Fibroblast of lung (primary cell): ENCODE measurements at regions not wholly inside any gene's neighbourhood (a gene's known extent, or its start where the extent isn't known, plus 50 kb on each side); places are given as distances from the start of the nearest gene placed in this dataset.
"Not testable (repeated sequence)": the region's sequence is repeated elsewhere in the genome, so short reads cannot be mapped to it uniquely, and the experiment has no call there.

ENCODE experiments used
- DNase-seq, 2 donors: peaks; one replicate each; pipeline versions ENCODE4 v3.0.0 to v3.0.0-alpha.2; 2010; ENCODE audit warnings: low read depth in 2 of 2
- H2AFZ ChIP-seq: 2 replicates; pipeline ENCODE4 v1.5.1; 2012; ENCODE audit warnings: low read length, control low read depth, inconsistent platforms
- H3K27ac ChIP-seq: 2 replicates; pipeline ENCODE4 v1.5.1; 2011; ENCODE audit warnings: low read length, control low read depth; ENCODE audit not compliant: insufficient read depth
- H3K27me3 ChIP-seq: 2 replicates; pipeline ENCODE4 v1.5.1; 2011; ENCODE audit warnings: mild to moderate bottlenecking, low read length; ENCODE audit not compliant: control insufficient read depth, insufficient read depth
- H3K36me3 ChIP-seq: 2 replicates; pipeline ENCODE4 v1.5.1; 2011; ENCODE audit warnings: low read length; ENCODE audit not compliant: control insufficient read depth, insufficient read depth
- H3K4me1 ChIP-seq: 2 replicates; pipeline ENCODE4 v1.5.1; 2011; ENCODE audit warnings: low read length; ENCODE audit not compliant: control insufficient read depth, insufficient read depth; ENCODE audit errors: extremely low read depth
- H3K4me2 ChIP-seq: 2 replicates; pipeline ENCODE4 v1.5.1; 2011; ENCODE audit warnings: low read length, control low read depth; ENCODE audit not compliant: insufficient read depth; ENCODE audit errors: extremely low read depth
- H3K4me3 ChIP-seq, 4 experiments: fragments of 200-600 bp in 1 of 4; sonication (generic) in 1 of 4; replicated peaks in 1 of 4; 2 replicates each; pipeline ENCODE4 v1.5.1; 2011 to 2016; ENCODE audit warnings: low read length in 4 of 4, low read depth in 3 of 4, mild to moderate bottlenecking in 3 of 4, control low read depth in 2 of 4, inconsistent platforms in 1 of 4, mixed read lengths in 1 of 4; ENCODE audit not compliant: insufficient read depth in 1 of 4; ENCODE audit errors: control extremely low read depth in 1 of 4
- H3K79me2 ChIP-seq: 2 replicates; pipeline ENCODE4 v1.5.1; 2012; ENCODE audit warnings: mild to moderate bottlenecking, low read length, inconsistent platforms; ENCODE audit not compliant: control insufficient read depth, insufficient read depth
- H3K9ac ChIP-seq: 2 replicates; pipeline ENCODE4 v1.5.1; 2011; ENCODE audit warnings: mild to moderate bottlenecking, low read length, control low read depth; ENCODE audit not compliant: insufficient read depth
- H3K9me3 ChIP-seq: 2 replicates; pipeline ENCODE4 v1.5.1; 2012; ENCODE audit warnings: low read depth, low read length; ENCODE audit not compliant: control insufficient read depth, insufficient read depth
- H4K20me1 ChIP-seq: 2 replicates; pipeline ENCODE4 v1.5.1; 2011; ENCODE audit warnings: low read length; ENCODE audit not compliant: control insufficient read depth, insufficient read depth; ENCODE audit errors: extremely low read depth
- CTCF ChIP-seq, 2 donors: IDR thresholded peaks in 1 of 2; conservative IDR thresholded peaks in 1 of 2; 1 replicate in 1 of 2; 2 replicates in 1 of 2; pipeline ENCODE4 v1.5.1; 2011 to 2012; ENCODE audit warnings: low read length in 2 of 2, control low read depth in 1 of 2, inconsistent platforms in 1 of 2, low read depth in 1 of 2, mild to moderate bottlenecking in 1 of 2
- EZH2 ChIP-seq: IDR thresholded peaks from 2 replicates; pipeline ENCODE4 v1.5.1; 2012; ENCODE audit warnings: low read length, control low read depth, mild to moderate bottlenecking; ENCODE audit errors: missing control alignments

- DNase-seq: no peak
- H3K9me3 ChIP-seq: no peaks in the 10 kb centered on the region
- no peak overlapping the region for H3K4me3 ChIP-seq
- H3K4me1 ChIP-seq: no peaks in the 10 kb centered on the region
- H3K79me2 ChIP-seq: no peaks in the 10 kb centered on the region
- no peaks in the 10 kb centered on the region for H3K27me3 ChIP-seq
- H2AFZ ChIP-seq: no peak overlapping the region
- no peaks in the 10 kb centered on the region for H4K20me1 ChIP-seq
- no peak overlapping the region for H3K27ac ChIP-seq
- no peak overlapping the region for H3K4me2 ChIP-seq
- TF ChIP-seq CTCF (conservative IDR thresholded peaks at IDR 0.05 in 1 of 2, IDR thresholded peaks at IDR 0.05 in 1 of 2; ENCODE audit: low read depth in 1 of 2, low read length in 2 of 2) (no peak), EZH2 (no peak)
- no peak overlapping the region for H3K9ac ChIP-seq
- H3K36me3 ChIP-seq: no peaks in the 10 kb centered on the region
Observed at GRCh38 chr3:118146658-118147375, 887.8 kb downstream of the IGSF11 start.

- H3K4me1 ChIP-seq: no peaks in the 10 kb centered on the region
- no peaks in the 10 kb centered on the region for H3K27me3 ChIP-seq
- H3K4me2 ChIP-seq: no peak overlapping the region
- no peaks in the 10 kb centered on the region for H3K79me2 ChIP-seq
- no peak overlapping the region for H2AFZ ChIP-seq
- no peak for DNase-seq
- no peaks in the 10 kb centered on the region for H4K20me1 ChIP-seq
- H3K4me3 ChIP-seq: no peak overlapping the region
- H3K27ac ChIP-seq: no peak overlapping the region
- no peaks in the 10 kb centered on the region for H3K36me3 ChIP-seq
- no peak overlapping the region for H3K9ac ChIP-seq
- TF ChIP-seq EZH2 (no peak), CTCF (conservative IDR thresholded peaks at IDR 0.05 in 1 of 2, IDR thresholded peaks at IDR 0.05 in 1 of 2; ENCODE audit: low read depth in 1 of 2, low read length in 2 of 2) (no peak)
- no peaks in the 10 kb centered on the region for H3K9me3 ChIP-seq
Observed at GRCh38 chr3:118151164-118151563, 883.5 kb downstream of the IGSF11 start.

GRCh38 chr3:118162627-118163588 is 871.7 kb downstream of the IGSF11 start:
- not testable (repeated sequence) for H3K4me2 ChIP-seq, DNase-seq

More at GRCh38 chr3:118162627-118163588, 871.7 kb downstream of the IGSF11 start:
- H3K4me1 ChIP-seq, H3K27me3 ChIP-seq, H3K27ac ChIP-seq, H3K9ac ChIP-seq, H3K9me3 ChIP-seq, H2AFZ ChIP-seq, H3K36me3 ChIP-seq, H3K4me3 ChIP-seq, H4K20me1 ChIP-seq, H3K79me2 ChIP-seq: not testable (repeated sequence)
